Natural killer cell (primary cell): ENCODE measurements at regions not wholly inside any gene's neighbourhood (a gene's known extent, or its start where the extent isn't known, plus 50 kb on each side); places are given as distances from the start of the nearest gene placed in this dataset.

Experiments used
- ATAC-seq, 3 donors: fragments of 150-1000 bp in 2 of 3; fragments of 200-7000 bp in 1 of 3; cut with Tn5 transposase; 1 replicate in 1 of 3; 2 replicates in 2 of 3; pipeline ENCODE4 v1.10.0; 2021; ENCODE audit warnings: mild to moderate bottlenecking in 2 of 3, moderate library complexity in 2 of 3
- DNase-seq, 2 donors: peaks; one replicate each; pipeline versions ENCODE4 v3.0.0 to v3.0.0-alpha.2; 2013 to 2021; ENCODE audit warnings: mixed read lengths in 1 of 2
- H3K27ac ChIP-seq: one replicate; pipeline ENCODE4 v1.5.1; 2013; ENCODE audit warnings: mild to moderate bottlenecking, low read length
- H3K27me3 ChIP-seq: one replicate; pipeline ENCODE4 v1.6.1; 2013; ENCODE audit warnings: low read length; ENCODE audit not compliant: control insufficient read depth, insufficient read depth
- H3K36me3 ChIP-seq: one replicate; pipeline ENCODE4 v1.6.1; 2013; ENCODE audit warnings: low read length; ENCODE audit not compliant: control insufficient read depth, insufficient read depth
- H3K4me1 ChIP-seq: one replicate; pipeline ENCODE4 v1.6.1; 2013; ENCODE audit warnings: low read length; ENCODE audit not compliant: control insufficient read depth, insufficient read depth
- H3K4me3 ChIP-seq: one replicate; pipeline ENCODE4 v1.5.1; 2013; ENCODE audit warnings: low read length
- H3K9me3 ChIP-seq: one replicate; pipeline ENCODE4 v1.6.1; 2013; ENCODE audit warnings: low read length; ENCODE audit not compliant: control insufficient read depth, insufficient read depth
- H3K27ac Mint-ChIP-seq, 2 donors: one replicate each; pipeline ENCODE4 v1.8.0; 2022; ENCODE audit warnings: mild to moderate bottlenecking in 2 of 2, mixed read lengths in 2 of 2, moderate library complexity in 1 of 2
- H3K27me3 Mint-ChIP-seq, 2 donors: one replicate each; pipeline ENCODE4 v1.8.0; 2022; ENCODE audit warnings: low read depth in 2 of 2, mixed read lengths in 2 of 2
- H3K36me3 Mint-ChIP-seq: one replicate; pipeline ENCODE4 v1.8.0; 2022; ENCODE audit warnings: mixed read lengths
- H3K4me1 Mint-ChIP-seq, 2 donors: one replicate each; pipeline ENCODE4 v1.8.0; 2022; ENCODE audit warnings: mixed read lengths in 2 of 2
- H3K4me3 Mint-ChIP-seq: one replicate; pipeline ENCODE4 v1.8.0; 2022; ENCODE audit warnings: mild to moderate bottlenecking, moderate library complexity, mixed read lengths
- H3K9me3 Mint-ChIP-seq, 2 donors: one replicate each; pipeline ENCODE4 v1.8.0; 2022; ENCODE audit warnings: mixed read lengths in 2 of 2
- CTCF ChIP-seq: fragments of 200-600 bp; IDR thresholded peaks from one replicate; pipeline ENCODE4 v1.8.0; 2022; ENCODE audit warnings: antibody characterized with exemption
- WGBS: methylation state at CpG from one replicate; pipeline ENCODE4 v1.1.7; 2013; ENCODE audit warnings: missing lambda C conversion rate; ENCODE audit not compliant: insufficient coverage; 5-methylcytosine and 5-hydroxymethylcytosine counted together
- intact Hi-C: fragments of 100-400 bp; cut with micrococcal nuclease; formaldehyde crosslinking; loops from one replicate; pipeline ENCODE4 v1.14.2; 2022

DNA sequence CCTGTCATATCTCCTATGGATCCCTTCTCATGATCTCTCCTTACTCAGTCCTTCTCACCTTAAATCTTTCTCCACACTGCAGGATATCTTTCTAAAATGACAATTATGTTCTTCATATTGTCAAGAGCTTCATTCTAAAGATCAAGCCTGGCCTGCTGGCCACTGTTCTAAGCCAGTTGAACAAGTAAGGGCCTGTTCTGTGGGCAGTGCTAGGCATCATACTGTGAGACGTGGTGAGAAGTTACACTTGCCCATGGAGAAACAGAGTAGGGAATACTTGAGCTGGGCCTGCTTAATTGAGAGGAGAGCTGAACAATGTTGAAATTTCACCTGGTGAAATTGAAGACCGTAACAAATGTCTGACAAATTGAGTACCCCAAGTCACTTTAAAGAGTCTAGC, 184.1 kb upstream of the RASGRP1 start:
- Mint-ChIP-seq H3K36me3 (no peaks in the 10 kb centered on the region), H3K4me3 (no peak overlapping the region), H3K4me1 (no peaks in the 10 kb centered on the region), H3K27ac (no peak overlapping the region), H3K9me3 (no peaks in the 10 kb centered on the region), H3K27me3 (peaks cover 9 to 17% of the 10 kb centered on the region in 2 donors)
- Histone ChIP-seq H3K36me3 (no peaks in the 10 kb centered on the region), H3K4me3 (no peak overlapping the region), H3K9me3 (no peaks in the 10 kb centered on the region), H3K27me3 (no peaks in the 10 kb centered on the region), H3K27ac (no peak overlapping the region), H3K4me1 (no peaks in the 10 kb centered on the region)
- DNase-seq: no peak
- 90% methylated on average over 2 of the region's 2 CpGs for WGBS
- intact Hi-C loops: no loop called here
- TF ChIP-seq CTCF: no peak
- ATAC-seq: no peak

DNA sequence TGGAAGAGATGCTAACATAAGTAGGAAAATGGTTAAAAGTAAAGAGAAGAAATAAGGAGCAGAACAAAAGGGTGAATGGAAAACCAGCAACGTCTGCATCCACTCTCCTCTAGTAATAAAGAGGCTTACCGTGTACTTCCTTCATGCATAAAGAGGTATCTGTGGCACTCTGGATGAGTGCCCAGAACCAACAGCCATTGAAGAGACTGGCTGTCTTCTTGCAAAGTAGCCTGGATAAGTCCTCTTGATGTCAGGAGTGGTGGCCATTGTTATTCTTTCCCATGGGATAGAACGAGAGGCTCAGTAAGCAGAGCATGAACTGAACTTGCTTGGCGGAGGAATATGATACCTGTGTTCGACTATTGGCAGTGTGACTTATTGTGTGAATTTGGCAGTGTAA, 186.2 kb upstream of the RASGRP1 start:
- intact Hi-C loops: no loop called here
- Histone ChIP-seq H3K36me3 (no peaks in the 10 kb centered on the region), H3K27ac (no peak overlapping the region), H3K4me1 (no peaks in the 10 kb centered on the region), H3K27me3 (no peaks in the 10 kb centered on the region), H3K4me3 (no peak overlapping the region), H3K9me3 (no peaks in the 10 kb centered on the region)
- H3K9me3 Mint-ChIP-seq: no peaks in the 10 kb centered on the region
- 89% methylated on average over 5 of the region's 5 CpGs for WGBS
- DNase-seq (no peak), ATAC-seq (no peak)
- TF ChIP-seq CTCF: no peak
- H3K27ac Mint-ChIP-seq: no peak overlapping the region
- H3K27me3 Mint-ChIP-seq: peaks cover 23 to 29% of the 10 kb centered on the region in 2 donors
- H3K4me1 Mint-ChIP-seq: no peaks in the 10 kb centered on the region
- H3K4me3 Mint-ChIP-seq: no peak overlapping the region
- H3K36me3 Mint-ChIP-seq: no peaks in the 10 kb centered on the region

- Histone ChIP-seq H3K36me3 (no peaks in the 10 kb centered on the region), H3K4me3 (no peak overlapping the region), H3K27ac (no peak overlapping the region), H3K4me1 (no peaks in the 10 kb centered on the region), H3K9me3 (no peaks in the 10 kb centered on the region), H3K27me3 (no peaks in the 10 kb centered on the region)
- intact Hi-C loops: no loop called here
- Mint-ChIP-seq H3K4me1 (no peaks in the 10 kb centered on the region), H3K36me3 (no peaks in the 10 kb centered on the region), H3K9me3 (no peaks in the 10 kb centered on the region), H3K4me3 (no peak overlapping the region), H3K27ac (no peak overlapping the region), H3K27me3 (peaks cover 26 to 44% of the 10 kb centered on the region in 2 donors)
- ATAC-seq: no peak
- no peak for TF ChIP-seq CTCF
- no peak for DNase-seq
- 15% methylated on average over 2 of the region's 2 CpGs for WGBS
Observed at GRCh38 chr15:38755718-38756117, 191.1 kb upstream of the RASGRP1 start.

DNA sequence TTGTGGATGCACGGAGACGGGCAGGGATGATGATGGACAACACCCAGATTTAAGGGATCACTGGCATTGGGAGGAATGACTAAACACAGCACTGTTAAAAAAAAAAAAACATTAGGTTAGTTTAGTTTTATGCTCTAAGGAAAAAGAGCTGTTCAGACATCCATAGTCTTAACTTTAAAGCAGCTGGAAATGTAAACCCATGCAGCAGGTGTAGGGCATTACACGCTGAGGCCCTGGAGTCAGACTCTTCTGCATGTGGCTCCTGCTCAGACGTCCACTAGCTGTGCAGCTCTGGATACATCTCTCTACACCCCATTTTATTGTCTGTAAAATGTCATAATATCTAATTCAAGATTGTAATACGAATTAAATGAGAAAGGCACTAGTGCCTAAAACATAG, 191.8 kb upstream of the RASGRP1 start:
- H3K36me3 Mint-ChIP-seq: no peaks in the 10 kb centered on the region
- H3K4me1 Mint-ChIP-seq: no peaks in the 10 kb centered on the region
- H3K27me3 ChIP-seq: no peaks in the 10 kb centered on the region
- no peak for TF ChIP-seq CTCF
- 87% methylated on average over 4 of the region's 5 CpGs for WGBS
- ATAC-seq (no peak), DNase-seq (no peak)
- H3K36me3 ChIP-seq: no peaks in the 10 kb centered on the region
- H3K4me3 Mint-ChIP-seq: no peak overlapping the region
- intact Hi-C loops: no loop called here
- no peak overlapping the region for H3K27ac Mint-ChIP-seq
- H3K9me3 Mint-ChIP-seq: no peaks in the 10 kb centered on the region
- H3K4me1 ChIP-seq: no peaks in the 10 kb centered on the region
- H3K27ac ChIP-seq: no peak overlapping the region
- no peaks in the 10 kb centered on the region for H3K9me3 ChIP-seq
- H3K4me3 ChIP-seq: no peak overlapping the region
- H3K27me3 Mint-ChIP-seq: peaks cover 26 to 44% of the 10 kb centered on the region in 2 donors
